H1 (cell line): ENCODE measurements at regions not wholly inside any gene's neighbourhood (a gene's known extent, or its start where the extent isn't known, plus 50 kb on each side); places are given as distances from the start of the nearest gene placed in this dataset.

Experiments used
- CTCF ChIA-PET: fragments of 300-600 bp; sonication (Branson Sonifier 250); formaldehyde crosslinking; loops from one replicate; lab custom pipeline; 2021; ENCODE audit not compliant: partially characterized antibody; lab: Charles Lee
- POLR2A ChIA-PET: fragments of 300-600 bp; sonication (Branson Sonifier 250); formaldehyde crosslinking; loops from one replicate; lab custom pipeline; 2021; ENCODE audit warnings: inconsistent platforms; ENCODE audit not compliant: partially characterized antibody; lab: Charles Lee
- DNase-seq, 2 experiments: peaks; one replicate each; pipeline versions ENCODE4 v3.0.0 to v3.0.0-alpha.2; 2010 to 2022; ENCODE audit warnings: low spot score in 2 of 2, low read depth in 1 of 2, mixed read lengths in 1 of 2
- FAIRE-seq: peaks from 2 replicates; lab custom pipeline; 2011; peaks lifted over from hg19 to GRCh38; lab: Jason Lieb, UNC
- H2AFZ ChIP-seq: 2 replicates; pipeline ENCODE4 v1.8.1; 2012; ENCODE audit warnings: low read length, inconsistent platforms
- H2AK5ac ChIP-seq: 2 replicates; pipeline ENCODE4 v1.6.1; 2013; ENCODE audit warnings: low read depth, low read length
- H2BK120ac ChIP-seq: replicated peaks from 2 replicates; pipeline ENCODE3; 2013; ENCODE audit warnings: low read depth, low read length, inconsistent platforms
- H2BK12ac ChIP-seq: 2 replicates; pipeline ENCODE4 v1.6.1; 2013; ENCODE audit warnings: low read depth, low read length
- H2BK15ac ChIP-seq: 2 replicates; pipeline ENCODE4 v1.6.1; 2013; ENCODE audit warnings: low read length
- H2BK20ac ChIP-seq: 2 replicates; pipeline ENCODE4 v1.6.1; 2013; ENCODE audit warnings: low read length
- H2BK5ac ChIP-seq: 2 replicates; pipeline ENCODE4 v1.6.1; 2013; ENCODE audit warnings: low read depth, low read length
- H3K14ac ChIP-seq: 2 replicates; pipeline ENCODE4 v1.6.1; 2013; ENCODE audit warnings: inconsistent platforms; ENCODE audit not compliant: insufficient read length
- H3K18ac ChIP-seq: 2 replicates; pipeline ENCODE4 v1.6.1; 2013; ENCODE audit warnings: low read length; ENCODE audit errors: extremely low read depth
- H3K23ac ChIP-seq: 2 replicates; pipeline ENCODE4 v1.6.1; 2013; ENCODE audit warnings: inconsistent platforms; ENCODE audit not compliant: insufficient read length
- H3K23me2 ChIP-seq: 2 replicates; pipeline ENCODE4 v1.6.1; 2013; ENCODE audit warnings: low read depth, low read length
- H3K27ac ChIP-seq: 2 replicates; pipeline ENCODE4 v1.6.1; 2011; ENCODE audit warnings: low read depth, low read length, inconsistent platforms
- H3K27me3 ChIP-seq, 4 experiments: replicated peaks in 1 of 4; 1 replicate in 1 of 4; 2 replicates in 3 of 4; pipeline versions ENCODE4 v1.6.1 to v1.8.1; 2011 to 2013; ENCODE audit warnings: low read length in 3 of 4, mild to moderate bottlenecking in 3 of 4, inconsistent platforms in 2 of 4, mixed read lengths in 2 of 4, moderate library complexity in 1 of 4; ENCODE audit not compliant: control insufficient read depth in 3 of 4, insufficient read depth in 3 of 4; ENCODE audit errors: extremely low read depth in 1 of 4
- H3K36me3 ChIP-seq, 4 experiments: 2 replicates each; pipeline versions ENCODE4 v1.6.1 to v1.8.1; 2011 to 2013; ENCODE audit warnings: mild to moderate bottlenecking in 4 of 4, low read length in 3 of 4, moderate library complexity in 2 of 4, control low read depth in 1 of 4, inconsistent platforms in 1 of 4; ENCODE audit not compliant: insufficient read depth in 4 of 4, control insufficient read depth in 2 of 4
- H3K4ac ChIP-seq: replicated peaks from 2 replicates; pipeline ENCODE3; 2013; ENCODE audit warnings: low read length, low read depth, mixed read lengths, inconsistent platforms; ENCODE audit not compliant: insufficient read length
- H3K4me1 ChIP-seq, 4 experiments: replicated peaks in 1 of 4; 1 replicate in 1 of 4; 2 replicates in 3 of 4; pipeline versions ENCODE4 v1.6.1 to v1.8.1; 2011 to 2013; ENCODE audit warnings: low read length in 3 of 4, inconsistent platforms in 2 of 4, mixed read lengths in 1 of 4; ENCODE audit not compliant: insufficient read depth in 4 of 4, control insufficient read depth in 3 of 4
- H3K4me2 ChIP-seq, 2 experiments: 2 replicates each; pipeline versions ENCODE4 v1.6.1 to v1.8.1; 2011 to 2013; ENCODE audit warnings: low read depth in 2 of 2, low read length in 2 of 2, control low read depth in 1 of 2, inconsistent platforms in 1 of 2, mild to moderate bottlenecking in 1 of 2; ENCODE audit not compliant: insufficient read depth in 1 of 2
- H3K4me3 ChIP-seq, 4 experiments: fragments of 200-600, 300-600 bp in 1 of 4; sonication (generic), shearing (Covaris generic), sonication (Bioruptor Twin) in 1 of 4; 2 replicates each; pipeline versions ENCODE4 v1.5.1 to v1.8.1; 2011 to 2016; ENCODE audit warnings: low read length in 4 of 4, low read depth in 3 of 4, control low read depth in 2 of 4, inconsistent platforms in 2 of 4, mild to moderate bottlenecking in 2 of 4, mixed read lengths in 1 of 4, moderate library complexity in 1 of 4; ENCODE audit not compliant: insufficient read depth in 2 of 4; ENCODE audit errors: extremely low read depth in 1 of 4
- H3K56ac ChIP-seq: replicated peaks from 2 replicates; pipeline ENCODE3; 2013; ENCODE audit warnings: low read depth, mild to moderate bottlenecking, mixed read lengths, low read length, inconsistent platforms; ENCODE audit not compliant: insufficient read length
- H3K79me1 ChIP-seq: 2 replicates; pipeline ENCODE4 v1.6.1; 2013; ENCODE audit warnings: low read depth, low read length, control low read depth
- H3K79me2 ChIP-seq, 2 experiments: 2 replicates each; pipeline versions ENCODE4 v1.6.1 to v1.8.1; 2012 to 2013; ENCODE audit warnings: low read length in 2 of 2, mild to moderate bottlenecking in 2 of 2, inconsistent platforms in 1 of 2; ENCODE audit not compliant: insufficient read depth in 2 of 2, control insufficient read depth in 1 of 2
- H3K9ac ChIP-seq, 4 experiments: replicated peaks in 1 of 4; 1 replicate in 1 of 4; 2 replicates in 3 of 4; pipeline versions ENCODE4 v1.6.1 to v1.8.1; 2011 to 2013; ENCODE audit warnings: low read depth in 3 of 4, low read length in 3 of 4, control low read depth in 2 of 4, mild to moderate bottlenecking in 2 of 4, moderate library complexity in 2 of 4, inconsistent platforms in 1 of 4; ENCODE audit errors: extremely low read depth in 1 of 4
- H3K9me3 ChIP-seq, 2 experiments: 2 replicates each; pipeline versions ENCODE4 v1.6.1 to v1.8.1; 2012 to 2013; ENCODE audit warnings: mild to moderate bottlenecking in 2 of 2, moderate library complexity in 2 of 2, control low read depth in 1 of 2, inconsistent platforms in 1 of 2, low read depth in 1 of 2, low read length in 1 of 2, mixed read lengths in 1 of 2; ENCODE audit not compliant: insufficient read depth in 2 of 2
- H4K20me1 ChIP-seq, 2 experiments: replicated peaks in 1 of 2; 2 replicates each; pipeline versions ENCODE3 to v1.8.1; 2011 to 2013; ENCODE audit warnings: inconsistent platforms in 2 of 2, low read length in 2 of 2, mild to moderate bottlenecking in 1 of 2; ENCODE audit not compliant: insufficient read depth in 2 of 2, control insufficient read depth in 1 of 2
- H4K5ac ChIP-seq: 2 replicates; pipeline ENCODE4 v1.6.1; 2013; ENCODE audit warnings: low read length, low read depth, mixed read lengths, inconsistent platforms; ENCODE audit not compliant: insufficient read length
- H4K8ac ChIP-seq: 2 replicates; pipeline ENCODE4 v1.8.0; 2013; ENCODE audit warnings: mild to moderate bottlenecking, moderate library complexity, low read length, inconsistent platforms; ENCODE audit not compliant: insufficient read depth; ENCODE audit errors: extremely low read depth
- H4K91ac ChIP-seq: replicated peaks from 2 replicates; pipeline ENCODE3; 2013; ENCODE audit warnings: low read length, mixed read lengths, inconsistent platforms; ENCODE audit not compliant: insufficient read length
- BCL11A ChIP-seq, 2 experiments: IDR thresholded peaks; one replicate each; pipeline ENCODE4 v1.6.1; 2011; ENCODE audit warnings: low read depth in 2 of 2, low read length in 2 of 2, mild to moderate bottlenecking in 2 of 2
- EGR1 ChIP-seq: IDR thresholded peaks from 2 replicates; pipeline ENCODE4 v1.6.1; 2011; ENCODE audit warnings: low read depth, low read length, borderline replicate concordance
- JUN ChIP-seq: IDR thresholded peaks from 2 replicates; pipeline ENCODE4 v1.6.1; 2011; ENCODE audit warnings: low read depth, mild to moderate bottlenecking, improper control_type of control experiment, low read length
- KDM1A ChIP-seq: fragments of 200-600, 300-600 bp; sonication (generic); IDR thresholded peaks from 2 replicates; pipeline ENCODE4 v1.7.1; 2016; ENCODE audit warnings: mild to moderate bottlenecking, low read length, borderline replicate concordance
- POLR2A ChIP-seq, 2 experiments: IDR thresholded peaks; 1 replicate in 1 of 2; 2 replicates in 1 of 2; pipeline ENCODE4 v1.6.1; 2011; ENCODE audit warnings: low read depth in 2 of 2, low read length in 2 of 2, mild to moderate bottlenecking in 2 of 2; ENCODE audit errors: control extremely low read depth in 1 of 2
- RXRA ChIP-seq: IDR thresholded peaks from 2 replicates; pipeline ENCODE4 v1.6.1; 2011; ENCODE audit warnings: low read depth, mild to moderate bottlenecking, low read length, moderate library complexity; ENCODE audit not compliant: insufficient read depth
- SRF ChIP-seq: IDR thresholded peaks from 2 replicates; pipeline ENCODE4 v1.6.1; 2011; ENCODE audit warnings: mild to moderate bottlenecking, low read depth, low read length, moderate library complexity
- SUZ12 ChIP-seq: fragments of 200-600 bp; sonication (generic); IDR thresholded peaks from 2 replicates; pipeline ENCODE4 v1.6.1; 2012; ENCODE audit warnings: mild to moderate bottlenecking, inconsistent platforms, low read length, moderate library complexity, mixed read lengths
- USF2 ChIP-seq: IDR thresholded peaks from 2 replicates; pipeline ENCODE4 v1.6.1; 2011; ENCODE audit warnings: low read length, improper control_type of control experiment
- WGBS, 2 experiments: shearing (Covaris generic) in 1 of 2; methylation state at CpG; one replicate each; pipeline versions ENCODE4 v1.1.6 to v1.1.7; 2013 to 2015; ENCODE audit warnings: low lambda C conversion rate in 2 of 2, mixed read lengths in 2 of 2, inconsistent platforms in 1 of 2, low coverage in 1 of 2, missing lambda C conversion rate in 1 of 2; ENCODE audit not compliant: insufficient replicate concordance in 2 of 2, insufficient coverage in 1 of 2, insufficient read length in 1 of 2; ENCODE audit errors: extremely low coverage in 1 of 2, missing lambda C conversion rate in 1 of 2; 5-methylcytosine and 5-hydroxymethylcytosine counted together
- TF ChIP-seq, protein P1 (sequence below): IDR thresholded peaks from 2 replicates; pipeline ENCODE4 v1.6.1; 2012; ENCODE audit warnings: inconsistent platforms

DNA sequence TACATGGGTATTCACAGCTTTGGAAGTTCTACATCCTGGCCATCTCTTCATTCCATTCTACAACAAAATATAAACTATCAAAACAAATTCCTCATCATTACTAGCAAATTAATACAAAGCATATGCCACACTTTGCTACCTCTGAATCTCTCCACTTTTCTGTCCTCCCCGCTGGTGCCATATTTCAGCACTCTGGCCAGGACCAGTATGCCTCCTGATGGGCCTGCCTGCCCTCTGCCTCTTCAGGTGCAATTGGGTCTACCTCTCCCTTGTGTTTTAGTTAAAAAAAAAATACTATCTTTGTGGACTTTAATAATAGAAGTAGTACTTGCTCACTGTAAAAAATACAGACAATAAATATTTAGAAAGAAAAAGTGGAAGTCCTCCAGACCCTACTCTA lies 448.8 kb downstream of the WDR72 start:
- Histone ChIP-seq H3K27ac (no peak overlapping the region), H3K14ac (no peak overlapping the region), H3K79me1 (no peaks in the 10 kb centered on the region)
- TF ChIP-seq SUZ12 (no peak), KDM1A (no peak), USF2 (no peak), SRF (no peak), EGR1 (no peak), JUN (no peak), RXRA (no peak), BCL11A (IDR thresholded peaks at IDR 0.05; ENCODE audit: low read depth in 2 of 2, low read length in 2 of 2) (no peak), POLR2A (IDR thresholded peaks at IDR 0.05; ENCODE audit: control extremely low read depth in 1 of 2, low read depth in 2 of 2, low read length in 2 of 2) (no peak)
- TF ChIP-seq, protein P1, sequence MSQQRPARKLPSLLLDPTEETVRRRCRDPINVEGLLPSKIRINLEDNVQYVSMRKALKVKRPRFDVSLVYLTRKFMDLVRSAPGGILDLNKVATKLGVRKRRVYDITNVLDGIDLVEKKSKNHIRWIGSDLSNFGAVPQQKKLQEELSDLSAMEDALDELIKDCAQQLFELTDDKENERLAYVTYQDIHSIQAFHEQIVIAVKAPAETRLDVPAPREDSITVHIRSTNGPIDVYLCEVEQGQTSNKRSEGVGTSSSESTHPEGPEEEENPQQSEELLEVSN = no peak

More for the DNA sequence above, 448.8 kb downstream of the WDR72 start:
- DNase-seq (no peak), FAIRE-seq (no peak)
- no peak overlapping the region for H4K5ac ChIP-seq
- no peaks in the 10 kb centered on the region for H3K9me3 ChIP-seq
- H4K20me1 ChIP-seq = no peaks in the 10 kb centered on the region
- H3K4ac ChIP-seq = no peak overlapping the region
- POLR2A ChIA-PET = interaction anchor here (0.6 kb wide), 1 partner anchor 286 kb away, joined by 3 read pairs; no protein-coding TSS in a partner anchor
- no peak overlapping the region for H2BK20ac ChIP-seq
- H4K8ac ChIP-seq = no peak overlapping the region
- no peak overlapping the region for H2AK5ac ChIP-seq
- no peak overlapping the region for H4K91ac ChIP-seq
- no peak overlapping the region for H3K18ac ChIP-seq
- H2BK120ac ChIP-seq = no peak overlapping the region
- H2BK12ac ChIP-seq = no peak overlapping the region
- H3K23me2 ChIP-seq = no peaks in the 10 kb centered on the region
- no peak overlapping the region for H3K9ac ChIP-seq
- no peaks in the 10 kb centered on the region for H3K36me3 ChIP-seq
- no peak overlapping the region for H3K56ac ChIP-seq
- H3K27me3 ChIP-seq = no peaks in the 10 kb centered on the region
- H2BK5ac ChIP-seq = no peak overlapping the region
- H3K4me3 ChIP-seq = no peak overlapping the region
- no peak overlapping the region for H3K23ac ChIP-seq
- WGBS, 2 experiments = 93% methylated on average over 1 of the region's 1 CpG; no CpG with 5 or more reads in 1 of the 2 experiments
- H3K4me2 ChIP-seq = no peak overlapping the region
- no peaks in the 10 kb centered on the region for H3K79me2 ChIP-seq
- no peak overlapping the region for H2BK15ac ChIP-seq
- no peak overlapping the region for H2AFZ ChIP-seq
- CTCF ChIA-PET = no interaction called here
- peaks cover 0 to 5% (median 4%) of the 10 kb centered on the region in 4 experiments; a peak in 4 of 7 replicates for H3K4me1 ChIP-seq
